HEK293 (cell line): ENCODE measurements at regions not wholly inside any gene's neighbourhood (a gene's known extent, or its start where the extent isn't known, plus 50 kb on each side); places are given as distances from the start of the nearest gene placed in this dataset.

Source experiments
- CTCF ChIA-PET: fragments of 350-600 bp; formaldehyde crosslinking; extraction: SDS; loops from one replicate; lab custom pipeline; 2021; ENCODE audit warnings: antibody characterized with exemption; lab: Yijun Ruan, JAX
- POLR2A ChIA-PET: fragments of 300-600 bp; formaldehyde crosslinking; extraction: SDS; loops from one replicate; lab custom pipeline; 2020; ENCODE audit warnings: antibody characterized with exemption, inconsistent platforms; lab: Yijun Ruan, JAX
- H3K27ac ChIP-seq: fragments of 200-500 bp; sonication (Bioruptor generic); 2 replicates; pipeline ENCODE4 v1.5.1; 2014; ENCODE audit warnings: low read depth, low read length, control low read depth, inconsistent platforms; ENCODE audit errors: extremely low read depth
- H3K36me3 ChIP-seq, 2 experiments: fragments of 200-500 bp in 1 of 2; sonication (Bioruptor generic) in 1 of 2; 1 replicate in 1 of 2; 2 replicates in 1 of 2; pipeline ENCODE4 v1.5.1; 2014 to 2017; ENCODE audit warnings: inconsistent platforms in 2 of 2, low read length in 2 of 2; ENCODE audit not compliant: control insufficient read depth in 2 of 2, insufficient read depth in 1 of 2
- H3K4me1 ChIP-seq: fragments of 200-500 bp; sonication (Bioruptor generic); 2 replicates; pipeline ENCODE4 v1.5.1; 2014; ENCODE audit warnings: mild to moderate bottlenecking, low read length, inconsistent platforms; ENCODE audit not compliant: control insufficient read depth, insufficient read depth
- H3K4me3 ChIP-seq: 2 replicates; pipeline ENCODE4 v1.5.1; 2011; ENCODE audit warnings: low read depth, mild to moderate bottlenecking, control low read depth, low read length, moderate library complexity
- H3K9me3 ChIP-seq: fragments of 200-500 bp; sonication (Bioruptor generic); 2 replicates; pipeline ENCODE4 v1.5.1; 2014; ENCODE audit warnings: low read depth, low read length, inconsistent platforms; ENCODE audit not compliant: control insufficient read depth, insufficient read depth
- SCRT2 ChIP-seq: fragments of 450-650 bp; formaldehyde crosslinking; IDR thresholded peaks from 2 replicates; pipeline ENCODE4 v1.5.1; 2016; ENCODE audit warnings: missing biosample characterization, missing genetic modification characterization
- ZFHX2 ChIP-seq: fragments of 450-650 bp; formaldehyde crosslinking; conservative IDR thresholded peaks from 2 replicates; pipeline ENCODE4 v1.5.1; 2016; ENCODE audit warnings: missing biosample characterization, missing genetic modification characterization
- ZNF10 ChIP-seq: fragments of 450-650 bp; formaldehyde crosslinking; IDR thresholded peaks from 2 replicates; pipeline ENCODE4 v1.5.1; 2017; ENCODE audit warnings: missing biosample characterization, missing genetic modification characterization
- ZNF146 ChIP-seq: fragments of 450-650 bp; formaldehyde crosslinking; IDR thresholded peaks from 2 replicates; pipeline ENCODE4 v1.5.1; 2016; ENCODE audit warnings: missing biosample characterization, missing genetic modification characterization
- ZNF155 ChIP-seq: fragments of 450-650 bp; formaldehyde crosslinking; IDR thresholded peaks from 2 replicates; pipeline ENCODE4 v1.5.1; 2016; ENCODE audit warnings: missing biosample characterization, missing genetic modification characterization
- ZNF19 ChIP-seq: fragments of 450-650 bp; formaldehyde crosslinking; IDR thresholded peaks from 2 replicates; pipeline ENCODE4; 2016; ENCODE audit warnings: missing biosample characterization, missing genetic modification characterization, low read depth
- ZNF335 ChIP-seq: fragments of 450-650 bp; formaldehyde crosslinking; conservative IDR thresholded peaks from 2 replicates; pipeline ENCODE4 v1.5.1; 2016; ENCODE audit warnings: missing biosample characterization, missing genetic modification characterization
- ZNF366 ChIP-seq: fragments of 450-650 bp; formaldehyde crosslinking; conservative IDR thresholded peaks from 2 replicates; pipeline ENCODE4 v1.5.1; 2016; ENCODE audit warnings: missing biosample characterization, missing genetic modification characterization
- ZNF394 ChIP-seq: fragments of 450-650 bp; formaldehyde crosslinking; IDR thresholded peaks from 2 replicates; pipeline ENCODE4 v1.5.1; 2016; ENCODE audit warnings: missing biosample characterization, missing genetic modification characterization, mild to moderate bottlenecking, moderate library complexity, borderline replicate concordance
- ZNF426 ChIP-seq: fragments of 450-650 bp; formaldehyde crosslinking; IDR thresholded peaks from 2 replicates; pipeline ENCODE4 v1.5.1; 2017; ENCODE audit warnings: missing biosample characterization, missing genetic modification characterization, mild to moderate bottlenecking, inconsistent platforms, moderate library complexity
- ZNF549 ChIP-seq: fragments of 450-650 bp; IDR thresholded peaks from 2 replicates; pipeline ENCODE4 v1.5.1; 2018; ENCODE audit warnings: missing biosample characterization, missing genetic modification characterization, mild to moderate bottlenecking, inconsistent platforms, moderate library complexity
- ZNF670 ChIP-seq: fragments of 450-650 bp; formaldehyde crosslinking; IDR thresholded peaks from 2 replicates; pipeline ENCODE4 v1.5.1; 2016; ENCODE audit warnings: missing biosample characterization, missing genetic modification characterization, low read depth
- ZNF747 ChIP-seq: fragments of 450-650 bp; formaldehyde crosslinking; IDR thresholded peaks from 2 replicates; pipeline ENCODE4 v1.5.1; 2016; ENCODE audit warnings: missing biosample characterization, missing genetic modification characterization
- ZNF76 ChIP-seq: fragments of 450-650 bp; formaldehyde crosslinking; IDR thresholded peaks from 2 replicates; pipeline ENCODE4; 2016; ENCODE audit warnings: low read depth, missing biosample characterization, missing genetic modification characterization, borderline replicate concordance
- TF ChIP-seq, protein P1 (sequence below): fragments of 450-650 bp; formaldehyde crosslinking; IDR thresholded peaks from 2 replicates; pipeline ENCODE4 v1.5.1; 2016; ENCODE audit warnings: missing biosample characterization, missing genetic modification characterization
- TF ChIP-seq, protein P2 (sequence below): fragments of 450-650 bp; formaldehyde crosslinking; IDR thresholded peaks from 2 replicates; pipeline ENCODE4 v1.5.1; 2016; ENCODE audit warnings: missing biosample characterization, missing genetic modification characterization
- TF ChIP-seq, protein P3 (sequence below): fragments of 450-650 bp; formaldehyde crosslinking; IDR thresholded peaks from 2 replicates; pipeline ENCODE4 v1.5.1; 2017; ENCODE audit warnings: missing biosample characterization, missing genetic modification characterization
- TF ChIP-seq, protein P4 (sequence below): fragments of 450-650 bp; formaldehyde crosslinking; IDR thresholded peaks from 2 replicates; pipeline ENCODE4 v1.5.1; 2016; ENCODE audit warnings: missing biosample characterization, missing genetic modification characterization

DNA sequence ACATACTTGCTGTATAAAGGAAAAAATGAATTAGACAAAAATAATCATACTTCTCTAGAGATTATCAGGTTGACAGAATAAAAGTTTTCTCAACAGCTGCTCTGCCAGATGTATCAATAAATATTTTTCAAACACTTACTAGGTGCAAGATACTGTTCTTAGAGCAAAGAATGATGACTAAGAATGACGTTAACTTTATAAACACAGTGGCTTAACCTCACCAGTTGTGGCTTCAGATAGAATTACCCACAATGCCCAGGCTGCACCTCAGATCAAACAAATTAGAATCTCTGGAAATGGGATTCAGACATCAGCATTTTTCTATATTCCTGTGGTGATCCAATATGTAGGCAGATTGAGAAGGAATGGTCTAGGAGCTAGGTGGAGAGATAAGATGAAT is 422.4 kb upstream of the ATP11B start:
- POLR2A ChIA-PET, result no interaction called here
- TF ChIP-seq ZNF394 (tag by site-specific recombination), result no peak
- peak; percentile 69 for TF ChIP-seq ZNF10 (tag by site-specific recombination)
- TF ChIP-seq ZNF747, result no peak
- no peak for TF ChIP-seq ZNF155 (tag by site-specific recombination)
- TF ChIP-seq, protein P1, sequence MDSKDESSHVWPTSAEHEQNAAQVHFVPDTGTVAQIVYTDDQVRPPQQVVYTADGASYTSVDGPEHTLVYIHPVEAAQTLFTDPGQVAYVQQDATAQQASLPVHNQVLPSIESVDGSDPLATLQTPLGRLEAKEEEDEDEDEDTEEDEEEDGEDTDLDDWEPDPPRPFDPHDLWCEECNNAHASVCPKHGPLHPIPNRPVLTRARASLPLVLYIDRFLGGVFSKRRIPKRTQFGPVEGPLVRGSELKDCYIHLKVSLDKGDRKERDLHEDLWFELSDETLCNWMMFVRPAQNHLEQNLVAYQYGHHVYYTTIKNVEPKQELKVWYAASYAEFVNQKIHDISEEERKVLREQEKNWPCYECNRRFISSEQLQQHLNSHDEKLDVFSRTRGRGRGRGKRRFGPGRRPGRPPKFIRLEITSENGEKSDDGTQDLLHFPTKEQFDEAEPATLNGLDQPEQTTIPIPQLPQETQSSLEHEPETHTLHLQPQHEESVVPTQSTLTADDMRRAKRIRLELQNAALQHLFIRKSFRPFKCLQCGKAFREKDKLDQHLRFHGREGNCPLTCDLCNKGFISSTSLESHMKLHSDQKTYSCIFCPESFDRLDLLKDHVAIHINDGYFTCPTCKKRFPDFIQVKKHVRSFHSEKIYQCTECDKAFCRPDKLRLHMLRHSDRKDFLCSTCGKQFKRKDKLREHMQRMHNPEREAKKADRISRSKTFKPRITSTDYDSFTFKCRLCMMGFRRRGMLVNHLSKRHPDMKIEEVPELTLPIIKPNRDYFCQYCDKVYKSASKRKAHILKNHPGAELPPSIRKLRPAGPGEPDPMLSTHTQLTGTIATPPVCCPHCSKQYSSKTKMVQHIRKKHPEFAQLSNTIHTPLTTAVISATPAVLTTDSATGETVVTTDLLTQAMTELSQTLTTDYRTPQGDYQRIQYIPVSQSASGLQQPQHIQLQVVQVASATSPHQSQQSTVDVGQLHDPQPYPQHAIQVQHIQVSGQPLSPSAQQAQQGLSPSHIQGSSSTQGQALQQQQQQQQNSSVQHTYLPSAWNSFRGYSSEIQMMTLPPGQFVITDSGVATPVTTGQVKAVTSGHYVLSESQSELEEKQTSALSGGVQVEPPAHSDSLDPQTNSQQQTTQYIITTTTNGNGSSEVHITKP (tag by site-specific recombination), result no peak
- TF ChIP-seq, all 188 proteins: peak for 1
- Histone ChIP-seq H3K4me3 (no peak overlapping the region), H3K36me3 (no peaks in the 10 kb centered on the region), H3K27ac (no peak overlapping the region), H3K4me1 (no peaks in the 10 kb centered on the region; the same call in 1 of the 2 replicates), H3K9me3 (no peaks in the 10 kb centered on the region)
- CTCF ChIA-PET, result no interaction called here

DNA sequence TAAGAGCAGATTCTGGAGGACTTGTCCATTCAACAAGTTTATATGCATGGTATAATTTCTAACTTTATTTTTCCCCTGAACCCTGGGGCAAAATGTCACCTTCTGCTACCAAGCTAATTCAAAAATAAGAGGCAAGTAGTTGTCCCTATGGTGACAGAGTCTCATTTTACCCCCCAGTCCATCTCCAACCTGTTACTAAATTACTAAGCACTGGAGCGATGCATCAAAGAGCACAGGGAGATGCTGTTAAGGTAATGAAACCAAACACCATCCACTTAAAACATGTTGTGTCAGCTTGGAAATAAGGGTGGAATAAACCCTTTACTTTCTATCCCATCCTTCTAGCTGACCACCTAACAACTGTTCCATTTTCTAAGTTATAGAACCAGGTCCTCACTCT is 417.4 kb upstream of the ATP11B start:
- Histone ChIP-seq H3K4me1 (no peaks in the 10 kb centered on the region), H3K4me3 (no peak overlapping the region), H3K36me3 (no peaks in the 10 kb centered on the region), H3K27ac (no peak overlapping the region), H3K9me3 (no peaks in the 10 kb centered on the region)
- TF ChIP-seq, protein P2, sequence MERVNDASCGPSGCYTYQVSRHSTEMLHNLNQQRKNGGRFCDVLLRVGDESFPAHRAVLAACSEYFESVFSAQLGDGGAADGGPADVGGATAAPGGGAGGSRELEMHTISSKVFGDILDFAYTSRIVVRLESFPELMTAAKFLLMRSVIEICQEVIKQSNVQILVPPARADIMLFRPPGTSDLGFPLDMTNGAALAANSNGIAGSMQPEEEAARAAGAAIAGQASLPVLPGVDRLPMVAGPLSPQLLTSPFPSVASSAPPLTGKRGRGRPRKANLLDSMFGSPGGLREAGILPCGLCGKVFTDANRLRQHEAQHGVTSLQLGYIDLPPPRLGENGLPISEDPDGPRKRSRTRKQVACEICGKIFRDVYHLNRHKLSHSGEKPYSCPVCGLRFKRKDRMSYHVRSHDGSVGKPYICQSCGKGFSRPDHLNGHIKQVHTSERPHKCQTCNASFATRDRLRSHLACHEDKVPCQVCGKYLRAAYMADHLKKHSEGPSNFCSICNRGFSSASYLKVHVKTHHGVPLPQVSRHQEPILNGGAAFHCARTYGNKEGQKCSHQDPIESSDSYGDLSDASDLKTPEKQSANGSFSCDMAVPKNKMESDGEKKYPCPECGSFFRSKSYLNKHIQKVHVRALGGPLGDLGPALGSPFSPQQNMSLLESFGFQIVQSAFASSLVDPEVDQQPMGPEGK (tag by site-specific recombination), result no peak
- TF ChIP-seq SCRT2 (tag by site-specific recombination), result peak; percentile 17; the same call in 1 of the 2 replicates
- POLR2A ChIA-PET, result no interaction called here
- CTCF ChIA-PET, result interaction anchor here (0.6 to 0.7 kb wide), 2 partner anchors 111 to 225 kb away, joined by 3 to 4 read pairs; no protein-coding TSS in a partner anchor

DNA sequence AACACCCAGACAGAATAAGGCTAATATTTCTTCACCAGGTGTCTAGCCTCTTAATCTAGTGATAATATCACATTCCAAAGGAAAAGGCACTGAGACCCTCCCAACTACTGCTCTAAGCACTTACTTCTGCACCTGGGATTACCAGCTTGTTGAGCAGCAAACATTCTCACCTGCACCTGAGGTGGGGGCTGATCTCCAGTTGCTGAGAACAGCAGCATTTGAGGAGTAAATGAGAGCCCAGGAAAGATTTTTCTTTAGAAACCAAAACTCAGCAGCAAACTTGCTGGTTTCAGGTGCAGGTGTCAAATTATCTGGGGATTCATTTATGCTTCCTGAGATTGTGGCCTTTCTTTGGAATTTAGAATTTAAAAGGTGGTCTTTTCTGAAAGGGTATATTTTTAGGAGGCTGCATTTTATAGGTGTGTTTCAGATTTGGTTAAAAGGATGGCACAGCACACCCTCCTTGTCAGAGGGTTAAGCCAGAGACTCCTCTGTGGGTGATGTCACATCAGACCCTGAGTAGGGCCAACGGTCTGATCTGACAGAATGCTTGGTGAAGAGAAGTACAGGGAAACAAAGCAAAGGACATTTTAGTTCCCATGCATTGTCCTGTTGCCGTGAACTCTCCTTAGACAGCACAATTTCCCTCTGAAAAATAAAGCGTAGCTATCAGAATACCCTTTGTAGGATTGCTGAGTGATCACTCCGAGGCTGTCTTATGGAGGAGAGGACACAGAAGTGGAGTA is 411.0 kb upstream of the ATP11B start:
- Histone ChIP-seq H3K4me1 (no peaks in the 10 kb centered on the region), H3K36me3 (no peaks in the 10 kb centered on the region), H3K27ac (no peak overlapping the region), H3K4me3 (no peak overlapping the region), H3K9me3 (no peaks in the 10 kb centered on the region)
- TF ChIP-seq ZNF366 (tag by site-specific recombination), result no peak
- no peak for TF ChIP-seq ZFHX2 (tag by site-specific recombination)
- TF ChIP-seq, protein P3, sequence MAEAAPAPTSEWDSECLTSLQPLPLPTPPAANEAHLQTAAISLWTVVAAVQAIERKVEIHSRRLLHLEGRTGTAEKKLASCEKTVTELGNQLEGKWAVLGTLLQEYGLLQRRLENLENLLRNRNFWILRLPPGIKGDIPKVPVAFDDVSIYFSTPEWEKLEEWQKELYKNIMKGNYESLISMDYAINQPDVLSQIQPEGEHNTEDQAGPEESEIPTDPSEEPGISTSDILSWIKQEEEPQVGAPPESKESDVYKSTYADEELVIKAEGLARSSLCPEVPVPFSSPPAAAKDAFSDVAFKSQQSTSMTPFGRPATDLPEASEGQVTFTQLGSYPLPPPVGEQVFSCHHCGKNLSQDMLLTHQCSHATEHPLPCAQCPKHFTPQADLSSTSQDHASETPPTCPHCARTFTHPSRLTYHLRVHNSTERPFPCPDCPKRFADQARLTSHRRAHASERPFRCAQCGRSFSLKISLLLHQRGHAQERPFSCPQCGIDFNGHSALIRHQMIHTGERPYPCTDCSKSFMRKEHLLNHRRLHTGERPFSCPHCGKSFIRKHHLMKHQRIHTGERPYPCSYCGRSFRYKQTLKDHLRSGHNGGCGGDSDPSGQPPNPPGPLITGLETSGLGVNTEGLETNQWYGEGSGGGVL, result no peak
- TF ChIP-seq ZNF670 (tag by site-specific recombination), result no peak
- TF ChIP-seq ZNF335, result no peak
- TF ChIP-seq ZNF146 (tag by site-specific recombination), result no peak
- no peak for TF ChIP-seq ZNF549 (tag by site-specific recombination)
- TF ChIP-seq ZNF426 (tag by site-specific recombination), result no peak
- TF ChIP-seq ZNF76 (tag by site-specific recombination), result no peak
- TF ChIP-seq, protein P4, sequence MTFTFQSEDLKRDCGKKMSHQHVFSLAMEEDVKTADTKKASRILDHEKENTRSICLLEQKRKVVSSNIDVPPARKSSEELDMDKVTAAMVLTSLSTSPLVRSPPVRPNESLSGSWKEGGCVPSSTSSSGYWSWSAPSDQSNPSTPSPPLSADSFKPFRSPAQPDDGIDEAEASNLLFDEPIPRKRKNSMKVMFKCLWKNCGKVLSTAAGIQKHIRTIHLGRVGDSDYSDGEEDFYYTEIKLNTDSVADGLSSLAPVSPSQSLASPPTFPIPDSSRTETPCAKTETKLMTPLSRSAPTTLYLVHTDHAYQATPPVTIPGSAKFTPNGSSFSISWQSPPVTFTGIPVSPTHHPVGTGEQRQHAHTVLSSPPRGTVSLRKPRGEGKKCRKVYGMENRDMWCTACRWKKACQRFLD (tag by site-specific recombination), result no peak
- TF ChIP-seq ZNF19 (tag by site-specific recombination), result no peak
- CTCF ChIA-PET, result interaction anchor here (0.6 kb wide), 2 partner anchors 12 to 324 kb away, joined by 3 read pairs; no protein-coding TSS in a partner anchor
- POLR2A ChIA-PET, result no interaction called here
